ENCODE measurements at regions not wholly inside any gene's neighbourhood (a gene's known extent, or its start where the extent isn't known, plus 50 kb on each side); places are given as distances from the start of the nearest gene placed in this dataset.

- TF ChIP-seq POLR2A (IDR thresholded peaks at IDR 0.05; ENCODE audit: extremely low read depth, insufficient read length) (no peak), CTCF (IDR thresholded peaks at IDR 0.05; ENCODE audit: low read depth, low read length) (no peak), MAX (IDR thresholded peaks at IDR 0.05; ENCODE audit: low read depth, low read length) (no peak), MYC (IDR thresholded peaks at IDR 0.05; ENCODE audit: low read depth, low read length) (no peak)
- no peak overlapping the region for H3K4me3 ChIP-seq (ENCODE audit: low read depth, low read length)
- no peak for DNase-seq (ENCODE audit: low read depth)
Observed at GRCh38 chr4:85086721-85087120, 120.2 kb upstream of the WDFY3 start.

GRCh38 chr4:85092536-85092935 lies 126.0 kb upstream of the WDFY3 start:
- TF ChIP-seq MAX (IDR thresholded peaks at IDR 0.05; ENCODE audit: low read depth, low read length) (no peak), CTCF (IDR thresholded peaks at IDR 0.05; ENCODE audit: low read depth, low read length) (no peak), POLR2A (IDR thresholded peaks at IDR 0.05; ENCODE audit: extremely low read depth, insufficient read length) (no peak), MYC (IDR thresholded peaks at IDR 0.05; ENCODE audit: low read depth, low read length) (no peak)
- no peak for DNase-seq (ENCODE audit: low read depth)
- H3K4me3 ChIP-seq (ENCODE audit: low read depth, low read length): no peak overlapping the region

- H3K4me3 ChIP-seq (ENCODE audit: low read depth, low read length): no peak overlapping the region
- no peak for DNase-seq (ENCODE audit: low read depth)
- TF ChIP-seq CTCF (IDR thresholded peaks at IDR 0.05; ENCODE audit: low read depth, low read length): no peak
- TF ChIP-seq MYC (IDR thresholded peaks at IDR 0.05; ENCODE audit: low read depth, low read length): no peak
Observed at GRCh38 chr4:85092943-85093342, 126.5 kb upstream of the WDFY3 start.

- H3K4me3 ChIP-seq (ENCODE audit: low read depth, low read length): no peak overlapping the region
- TF ChIP-seq MAX (IDR thresholded peaks at IDR 0.05; ENCODE audit: low read depth, low read length): no peak
- no peak for TF ChIP-seq MYC (IDR thresholded peaks at IDR 0.05; ENCODE audit: low read depth, low read length)
- no peak for TF ChIP-seq POLR2A (IDR thresholded peaks at IDR 0.05; ENCODE audit: extremely low read depth, insufficient read length)
- no peak for DNase-seq (ENCODE audit: low read depth)
Observed at GRCh38 chr4:85094735-85095134, 128.2 kb upstream of the WDFY3 start.

GRCh38 chr4:85102606-85103005 lies 136.1 kb upstream of the WDFY3 start:
- no peak for DNase-seq (ENCODE audit: low read depth)
- no peak for TF ChIP-seq CTCF (IDR thresholded peaks at IDR 0.05; ENCODE audit: low read depth, low read length)
- TF ChIP-seq MYC (IDR thresholded peaks at IDR 0.05; ENCODE audit: low read depth, low read length): no peak
- no peak for TF ChIP-seq MAX (IDR thresholded peaks at IDR 0.05; ENCODE audit: low read depth, low read length)
- no peak for TF ChIP-seq POLR2A (IDR thresholded peaks at IDR 0.05; ENCODE audit: extremely low read depth, insufficient read length)
- no peak overlapping the region for H3K4me3 ChIP-seq (ENCODE audit: low read depth, low read length)

- TF ChIP-seq MAX (IDR thresholded peaks at IDR 0.05; ENCODE audit: low read depth, low read length) (no peak), POLR2A (IDR thresholded peaks at IDR 0.05; ENCODE audit: extremely low read depth, insufficient read length) (no peak), CTCF (IDR thresholded peaks at IDR 0.05; ENCODE audit: low read depth, low read length) (no peak), MYC (IDR thresholded peaks at IDR 0.05; ENCODE audit: low read depth, low read length) (no peak)
- no peak for DNase-seq (ENCODE audit: low read depth)
- H3K4me3 ChIP-seq (ENCODE audit: low read depth, low read length): no peak overlapping the region
Observed at GRCh38 chr4:85106166-85106565, 139.7 kb upstream of the WDFY3 start.
